HG03571 (cell line): ENCODE measurements at regions not wholly inside any gene's neighbourhood (a gene's known extent, or its start where the extent isn't known, plus 50 kb on each side); places are given as distances from the start of the nearest gene placed in this dataset.
"Not testable (repeated sequence)": the region's sequence is repeated elsewhere in the genome, so short reads cannot be mapped to it uniquely, and the experiment has no call there.

ENCODE experiments used
- ATAC-seq: cut with Tn5 transposase; IDR thresholded peaks from one replicate; pipeline ENCODE4 v1.9.1; 2021; ENCODE audit not compliant: unreplicated experiment

- ATAC-seq, result no peak
These were observed 324.0 kb downstream of the TBL1XR1 start for GRCh38 chr3:176873261-176873660.

GRCh38 chr3:176872771-176873209 lies 324.5 kb downstream of the TBL1XR1 start:
- peak; percentile 95 for ATAC-seq

GRCh38 chr3:176870451-176870850 lies 326.8 kb downstream of the TBL1XR1 start:
- no peak for ATAC-seq

- no peak for ATAC-seq
These were observed 329.3 kb downstream of the TBL1XR1 start for GRCh38 chr3:176867681-176868663.

- no peak for ATAC-seq
These were observed 336.1 kb downstream of the TBL1XR1 start for GRCh38 chr3:176861137-176861536.

- ATAC-seq, result no peak
These were observed 340.6 kb downstream of the TBL1XR1 start for GRCh38 chr3:176856721-176857120.

- no peak for ATAC-seq
These were observed 341.3 kb downstream of the TBL1XR1 start for GRCh38 chr3:176855901-176856486.

- no peak for ATAC-seq
These were observed 342.1 kb downstream of the TBL1XR1 start for GRCh38 chr3:176855213-176855612.

DNA sequence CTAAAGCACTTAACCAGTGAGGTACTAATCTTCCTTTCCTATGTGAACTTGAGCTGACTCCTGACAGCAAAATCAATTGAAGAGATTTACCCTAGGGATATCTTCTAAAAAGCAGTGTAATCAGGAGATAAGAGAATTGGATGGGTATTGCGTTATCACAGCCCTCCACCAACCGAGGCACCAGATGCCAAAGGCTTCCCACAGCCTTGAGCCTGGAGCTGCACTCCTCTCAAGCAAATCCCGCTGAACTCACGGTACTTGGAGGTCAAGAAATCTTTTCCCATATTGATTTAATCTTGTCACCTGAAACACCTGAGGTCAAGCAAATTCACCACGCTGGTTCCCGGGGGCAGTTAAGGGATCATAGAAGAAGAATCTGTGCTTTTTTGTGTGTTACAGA lies 346.8 kb downstream of the TBL1XR1 start:
- no peak for ATAC-seq

DNA sequence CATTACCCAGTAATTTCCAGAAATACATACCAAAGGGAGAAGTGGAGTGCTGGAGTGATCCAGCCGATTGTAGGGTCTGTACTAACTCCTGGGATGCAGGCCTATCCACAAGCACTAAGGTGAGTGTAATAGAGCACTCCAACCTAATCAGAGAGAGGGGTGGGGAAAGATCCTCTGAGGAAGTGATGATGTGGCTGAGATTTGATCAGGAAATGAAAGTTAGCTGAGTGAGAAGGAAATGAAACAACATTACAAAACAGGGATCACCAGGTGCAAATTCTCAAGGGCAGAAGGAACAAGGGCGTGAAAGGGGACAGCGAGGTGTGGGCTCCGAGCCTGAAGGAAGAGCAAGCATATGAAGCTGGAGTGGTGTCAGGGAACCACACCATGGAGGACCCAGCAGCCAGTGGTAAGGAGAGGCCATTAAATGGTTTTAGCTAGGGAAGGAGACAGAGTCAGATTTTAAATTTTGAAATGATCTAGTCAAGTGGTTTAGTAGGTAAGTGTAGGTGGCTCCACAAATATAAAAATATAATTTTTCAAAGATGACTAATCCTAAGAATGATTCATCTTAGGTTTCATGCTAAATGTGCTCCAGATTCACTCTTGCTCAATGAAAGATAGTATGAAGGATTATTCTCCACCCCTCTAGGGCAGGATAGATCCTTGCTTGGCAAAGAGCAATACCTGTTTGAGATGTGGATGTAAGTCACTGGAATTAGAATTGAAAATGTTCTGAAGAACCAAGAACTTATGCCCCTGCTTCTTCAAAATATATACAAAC lies 348.7 kb downstream of the TBL1XR1 start:
- no peak for ATAC-seq

DNA sequence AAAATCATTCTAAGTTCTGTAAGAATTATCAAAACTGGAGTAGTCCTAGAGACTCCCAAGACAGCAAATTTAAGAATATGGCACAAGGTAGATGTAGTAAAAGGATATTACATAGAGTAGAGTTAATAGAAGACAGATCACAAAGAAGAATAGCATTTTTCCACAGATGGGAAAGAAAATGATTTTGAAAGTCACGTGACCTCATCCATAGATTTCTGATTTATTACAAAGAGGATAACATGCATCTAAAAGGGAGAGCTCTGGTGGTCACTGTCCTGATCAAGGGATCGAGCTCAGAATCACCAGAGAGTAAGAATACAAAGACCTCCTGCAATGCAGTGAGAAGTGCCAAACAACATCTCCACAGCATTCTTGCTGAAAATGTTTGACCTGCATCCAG lies 354.4 kb downstream of the TBL1XR1 start:
- no peak for ATAC-seq

- no peak for ATAC-seq
These were observed 356.5 kb downstream of the TBL1XR1 start for GRCh38 chr3:176840641-176841286.

DNA sequence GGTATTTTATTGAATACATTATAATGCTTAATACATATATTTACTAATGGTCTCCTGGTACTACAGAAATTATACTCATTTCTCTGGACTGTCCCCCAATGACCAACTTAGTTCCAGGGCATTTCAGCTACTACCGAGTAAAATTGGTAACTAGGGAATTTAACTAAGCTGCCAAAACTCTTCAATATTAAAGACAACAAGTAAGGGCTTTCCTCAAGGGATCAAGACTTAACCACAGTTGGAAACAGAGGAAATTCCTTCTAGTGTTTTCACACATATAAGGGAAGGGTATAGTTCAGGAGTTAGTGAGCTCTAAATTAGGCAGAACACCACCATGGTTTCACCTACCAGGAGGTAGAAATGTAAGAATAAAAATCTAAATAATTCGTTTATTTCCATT lies 357.4 kb downstream of the TBL1XR1 start:
- ATAC-seq, result no peak

- no peak for ATAC-seq
These were observed 357.8 kb downstream of the TBL1XR1 start for GRCh38 chr3:176839466-176839865.

- not testable (repeated sequence) for ATAC-seq
These were observed 370.0 kb downstream of the TBL1XR1 start for GRCh38 chr3:176827244-176827643.

GRCh38 chr3:176824811-176825210 lies 372.5 kb downstream of the TBL1XR1 start:
- no peak for ATAC-seq

- ATAC-seq, result no peak
These were observed 376.5 kb downstream of the TBL1XR1 start for GRCh38 chr3:176820764-176821163.

- no peak for ATAC-seq
These were observed 380.3 kb downstream of the TBL1XR1 start for GRCh38 chr3:176816937-176817336.

- ATAC-seq, result peak; percentile 91
These were observed 383.0 kb downstream of the TBL1XR1 start for GRCh38 chr3:176814285-176814684.

DNA sequence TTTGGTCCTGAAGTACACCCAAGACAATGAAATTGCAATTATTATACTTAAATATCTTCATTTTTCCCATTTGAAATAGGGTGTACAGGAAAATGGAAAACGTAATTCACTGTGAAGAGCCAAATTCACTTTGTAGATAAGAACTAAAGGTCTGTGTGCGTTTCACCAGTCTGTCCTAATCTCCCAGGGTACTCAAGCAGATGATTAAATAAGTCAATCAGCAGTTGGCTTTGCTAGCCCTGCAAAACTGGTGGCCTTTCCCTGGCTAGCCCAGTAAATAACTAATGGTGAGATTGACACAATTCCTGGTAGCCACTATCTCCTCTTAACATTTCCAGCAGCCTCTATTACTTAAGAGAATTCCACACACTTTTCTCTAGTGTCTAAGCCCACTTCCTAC lies 389.3 kb downstream of the TBL1XR1 start:
- ATAC-seq, result no peak

- no peak for ATAC-seq
These were observed 397.6 kb downstream of the TBL1XR1 start for GRCh38 chr3:176799675-176800074.
